OCI-LY1 (cell line): ENCODE measurements at regions not wholly inside any gene's neighbourhood (a gene's known extent, or its start where the extent isn't known, plus 50 kb on each side); places are given as distances from the start of the nearest gene placed in this dataset.

Experiments used
- H2AFZ ChIP-seq: fragments of 200-600 bp; sonication (generic), shearing (Covaris generic); 2 replicates; pipeline ENCODE4 v1.6.0; 2014; ENCODE audit warnings: antibody characterized with exemption, mild to moderate bottlenecking, low read length
- H3F3A ChIP-seq: fragments of 200-600 bp; sonication (generic), shearing (Covaris generic); 2 replicates; pipeline ENCODE4 v1.6.0; 2014; ENCODE audit warnings: mild to moderate bottlenecking, antibody characterized with exemption, low read length, moderate library complexity; ENCODE audit not compliant: insufficient read depth
- H3K27ac ChIP-seq: fragments of 200-600 bp; sonication (generic); 2 replicates; pipeline ENCODE4 v1.5.1; 2014; ENCODE audit warnings: low read length, mixed run types, mild to moderate bottlenecking, low read depth; ENCODE audit not compliant: poor library complexity, severe bottlenecking
- H3K27me3 ChIP-seq: fragments of 200-600 bp; sonication (generic); 2 replicates; pipeline ENCODE4 v1.6.0; 2014; ENCODE audit warnings: antibody characterized with exemption, mild to moderate bottlenecking, low read length, moderate library complexity; ENCODE audit not compliant: insufficient read depth
- H3K36me3 ChIP-seq: fragments of 200-600 bp; sonication (generic); 2 replicates; pipeline ENCODE4 v1.6.1; 2014; ENCODE audit warnings: mild to moderate bottlenecking, antibody characterized with exemption, low read length, moderate library complexity, mixed read lengths; ENCODE audit not compliant: insufficient read depth
- H3K4me1 ChIP-seq: fragments of 200-600 bp; sonication (generic); 2 replicates; pipeline ENCODE4 v1.5.1; 2014; ENCODE audit warnings: mild to moderate bottlenecking, low read length, moderate library complexity; ENCODE audit not compliant: insufficient read depth, severe bottlenecking
- H3K4me2 ChIP-seq: fragments of 200-600 bp; sonication (generic), shearing (Covaris generic); 2 replicates; pipeline ENCODE4 v1.6.1; 2014; ENCODE audit warnings: low read length
- H3K4me3 ChIP-seq: fragments of 200-600 bp; sonication (generic); 2 replicates; pipeline ENCODE4 v1.5.1; 2014; ENCODE audit warnings: low read length, low read depth, mild to moderate bottlenecking, mixed read lengths; ENCODE audit not compliant: poor library complexity, severe bottlenecking
- H3K79me2 ChIP-seq: fragments of 200-600 bp; shearing (Covaris generic); 2 replicates; pipeline ENCODE4 v1.6.1; 2016; ENCODE audit warnings: mixed run types, low read length, mixed read lengths; ENCODE audit not compliant: insufficient read depth
- H3K9ac ChIP-seq: fragments of 200-600 bp; sonication (generic), shearing (Covaris generic); 2 replicates; pipeline ENCODE4 v1.6.1; 2014; ENCODE audit warnings: mild to moderate bottlenecking, low read length, mixed read lengths
- H3K9me2 ChIP-seq: fragments of 200-600 bp; sonication (generic), shearing (Covaris generic); 2 replicates; pipeline ENCODE4 v1.6.1; 2014; ENCODE audit warnings: low read depth, mild to moderate bottlenecking, low read length, mixed read lengths
- H3K9me3 ChIP-seq: fragments of 200-600 bp; shearing (Covaris generic); 2 replicates; pipeline ENCODE4 v1.6.1; 2014; ENCODE audit warnings: low read length, mixed read lengths
- H4K20me1 ChIP-seq: fragments of 200-600 bp; sonication (generic), shearing (Covaris generic); 2 replicates; pipeline ENCODE4 v1.6.0; 2016; ENCODE audit warnings: mild to moderate bottlenecking, low read length; ENCODE audit not compliant: insufficient read depth
- CTCF ChIP-seq: fragments of 200-600 bp; sonication (generic), shearing (Covaris generic); IDR thresholded peaks from 2 replicates; pipeline ENCODE4 v1.5.1; 2017; ENCODE audit warnings: mild to moderate bottlenecking, antibody characterized with exemption, low read length, moderate library complexity, mixed read lengths
- EZH2 ChIP-seq: fragments of 200-600 bp; sonication (generic), shearing (Covaris generic); IDR thresholded peaks from 2 replicates; pipeline ENCODE4 v1.8.0; 2017; ENCODE audit warnings: borderline replicate concordance, mixed run types, mild to moderate bottlenecking, antibody characterized with exemption, low read length, moderate library complexity, mixed read lengths

- no peaks in the 10 kb centered on the region for H3F3A ChIP-seq
- no peaks in the 10 kb centered on the region for H4K20me1 ChIP-seq
- H3K4me1 ChIP-seq: no peaks in the 10 kb centered on the region
- no peaks in the 10 kb centered on the region for H3K79me2 ChIP-seq
- H2AFZ ChIP-seq: no peak overlapping the region
- H3K9me2 ChIP-seq: no peaks in the 10 kb centered on the region
- H3K27ac ChIP-seq: no peak overlapping the region
- no peaks in the 10 kb centered on the region for H3K9me3 ChIP-seq
- H3K4me2 ChIP-seq: no peak overlapping the region
- H3K27me3 ChIP-seq: no peaks in the 10 kb centered on the region
- no peak overlapping the region for H3K9ac ChIP-seq
- H3K36me3 ChIP-seq: no peaks in the 10 kb centered on the region
- TF ChIP-seq EZH2 (no peak), CTCF (no peak)
- no peak overlapping the region for H3K4me3 ChIP-seq
These were observed 452.1 kb upstream of the BOD1L1 start for GRCh38 chr4:14079601-14080000.

- no peaks in the 10 kb centered on the region for H3K9me3 ChIP-seq
- H3K79me2 ChIP-seq: no peaks in the 10 kb centered on the region
- no peaks in the 10 kb centered on the region for H3K27me3 ChIP-seq
- H3K9ac ChIP-seq: no peak overlapping the region
- no peaks in the 10 kb centered on the region for H4K20me1 ChIP-seq
- H3K4me3 ChIP-seq: no peak overlapping the region
- H3F3A ChIP-seq: no peaks in the 10 kb centered on the region
- H3K4me1 ChIP-seq: no peaks in the 10 kb centered on the region
- no peak for TF ChIP-seq EZH2
- no peak for TF ChIP-seq CTCF
- no peak overlapping the region for H3K4me2 ChIP-seq
- no peaks in the 10 kb centered on the region for H3K9me2 ChIP-seq
- H3K36me3 ChIP-seq: no peaks in the 10 kb centered on the region
- H3K27ac ChIP-seq: no peak overlapping the region
- H2AFZ ChIP-seq: no peak overlapping the region
These were observed 455.6 kb upstream of the BOD1L1 start for GRCh38 chr4:14083150-14083549.

- no peaks in the 10 kb centered on the region for H3K9me2 ChIP-seq
- H3K27ac ChIP-seq: no peak overlapping the region
These were observed 457.1 kb upstream of the BOD1L1 start for GRCh38 chr4:14084598-14084997.

More at GRCh38 chr4:14084598-14084997, 457.1 kb upstream of the BOD1L1 start:
- H3K4me1 ChIP-seq: no peaks in the 10 kb centered on the region
- no peak overlapping the region for H3K9ac ChIP-seq
- no peak overlapping the region for H3K4me2 ChIP-seq
- H3K27me3 ChIP-seq: no peaks in the 10 kb centered on the region
- H4K20me1 ChIP-seq: no peaks in the 10 kb centered on the region
- no peaks in the 10 kb centered on the region for H3K9me3 ChIP-seq
- H3K79me2 ChIP-seq: no peaks in the 10 kb centered on the region
- no peaks in the 10 kb centered on the region for H3F3A ChIP-seq
- TF ChIP-seq EZH2 (no peak), CTCF (no peak)
- H2AFZ ChIP-seq: no peak overlapping the region
- H3K36me3 ChIP-seq: no peaks in the 10 kb centered on the region
- no peak overlapping the region for H3K4me3 ChIP-seq
